GM12875 (cell line): ENCODE measurements at regions not wholly inside any gene's neighbourhood (a gene's known extent, or its start where the extent isn't known, plus 50 kb on each side); places are given as distances from the start of the nearest gene placed in this dataset.

Experiments used
- H3K4me3 ChIP-seq: one replicate; pipeline ENCODE4 v1.5.1; 2011; ENCODE audit warnings: low read depth, low read length, control low read depth
- TF ChIP-seq, protein P1 (sequence below): IDR thresholded peaks from 2 replicates; pipeline ENCODE4 v1.5.1; 2011; ENCODE audit warnings: low read depth, mild to moderate bottlenecking, control low read depth, inconsistent platforms, low read length, moderate library complexity, borderline replicate concordance; ENCODE audit not compliant: insufficient read depth

DNA sequence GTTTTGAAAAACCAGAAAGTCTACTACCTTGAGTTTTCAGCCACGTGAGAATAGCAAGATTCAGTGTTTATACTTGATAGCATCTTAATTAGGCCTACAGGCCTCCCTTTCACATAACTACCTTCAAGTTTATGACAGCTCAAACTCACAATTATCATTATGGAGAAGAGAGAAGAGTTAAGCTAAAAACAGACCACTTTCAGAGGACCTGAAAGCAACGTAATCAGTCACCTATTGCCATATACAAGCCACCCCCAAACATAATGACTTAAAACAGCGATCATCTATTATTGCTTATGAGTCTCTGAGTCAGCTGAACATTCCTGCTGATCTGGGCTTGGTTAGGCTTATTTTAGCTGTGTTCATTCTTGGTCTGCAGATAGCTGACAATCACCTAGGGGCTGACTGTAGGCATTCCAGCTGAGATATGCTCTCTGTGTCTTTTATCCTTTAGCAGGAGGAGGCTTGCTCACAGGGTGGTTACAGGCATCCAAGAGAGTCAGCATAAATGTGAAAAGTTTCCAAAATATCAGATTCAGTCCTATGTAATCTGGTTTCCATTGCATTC is 130.9 kb downstream of the COX7C start:
- H3K4me3 ChIP-seq = no peak overlapping the region
- TF ChIP-seq, protein P1, sequence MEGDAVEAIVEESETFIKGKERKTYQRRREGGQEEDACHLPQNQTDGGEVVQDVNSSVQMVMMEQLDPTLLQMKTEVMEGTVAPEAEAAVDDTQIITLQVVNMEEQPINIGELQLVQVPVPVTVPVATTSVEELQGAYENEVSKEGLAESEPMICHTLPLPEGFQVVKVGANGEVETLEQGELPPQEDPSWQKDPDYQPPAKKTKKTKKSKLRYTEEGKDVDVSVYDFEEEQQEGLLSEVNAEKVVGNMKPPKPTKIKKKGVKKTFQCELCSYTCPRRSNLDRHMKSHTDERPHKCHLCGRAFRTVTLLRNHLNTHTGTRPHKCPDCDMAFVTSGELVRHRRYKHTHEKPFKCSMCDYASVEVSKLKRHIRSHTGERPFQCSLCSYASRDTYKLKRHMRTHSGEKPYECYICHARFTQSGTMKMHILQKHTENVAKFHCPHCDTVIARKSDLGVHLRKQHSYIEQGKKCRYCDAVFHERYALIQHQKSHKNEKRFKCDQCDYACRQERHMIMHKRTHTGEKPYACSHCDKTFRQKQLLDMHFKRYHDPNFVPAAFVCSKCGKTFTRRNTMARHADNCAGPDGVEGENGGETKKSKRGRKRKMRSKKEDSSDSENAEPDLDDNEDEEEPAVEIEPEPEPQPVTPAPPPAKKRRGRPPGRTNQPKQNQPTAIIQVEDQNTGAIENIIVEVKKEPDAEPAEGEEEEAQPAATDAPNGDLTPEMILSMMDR = no peak

DNA sequence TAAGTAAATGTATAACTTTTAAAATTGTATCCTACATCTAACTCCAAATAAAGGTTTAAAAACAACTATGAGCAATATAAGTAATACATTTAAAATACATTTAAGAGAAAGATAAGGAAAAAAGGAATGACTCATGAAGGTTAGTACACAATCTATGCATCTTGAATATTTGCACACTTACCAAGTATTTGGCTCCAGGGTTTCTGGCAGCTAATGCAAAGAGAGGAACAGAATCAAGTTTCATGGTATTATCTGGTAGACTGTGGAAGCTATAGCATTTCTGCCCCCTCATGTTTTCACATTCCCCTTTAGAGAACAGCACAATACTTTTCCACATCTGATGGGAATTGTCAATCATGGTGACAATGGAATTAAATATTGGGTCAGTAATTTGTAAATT is 132.1 kb downstream of the COX7C start:
- TF ChIP-seq, protein P1 = no peak
- H3K4me3 ChIP-seq = no peak overlapping the region

DNA sequence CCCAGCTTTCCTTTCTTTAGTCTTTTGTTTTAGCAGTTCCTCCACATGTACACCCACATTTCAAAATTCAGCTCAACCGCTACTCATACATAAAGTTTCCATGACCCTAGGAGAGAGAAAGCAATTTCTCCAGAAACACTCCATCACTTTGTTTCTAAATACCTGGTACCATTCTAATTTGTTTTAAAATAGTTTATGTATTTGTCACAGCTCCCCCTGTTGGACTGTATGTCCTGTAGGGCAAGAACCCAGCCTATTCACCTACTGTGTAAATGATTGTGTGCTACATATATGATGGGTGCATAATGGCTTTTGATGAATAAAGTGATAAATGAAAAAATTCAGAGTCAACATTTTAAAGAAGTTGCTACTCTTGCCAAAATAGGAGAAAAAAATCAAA is 139.1 kb downstream of the COX7C start:
- no peak overlapping the region for H3K4me3 ChIP-seq
- TF ChIP-seq, protein P1 = no peak

DNA sequence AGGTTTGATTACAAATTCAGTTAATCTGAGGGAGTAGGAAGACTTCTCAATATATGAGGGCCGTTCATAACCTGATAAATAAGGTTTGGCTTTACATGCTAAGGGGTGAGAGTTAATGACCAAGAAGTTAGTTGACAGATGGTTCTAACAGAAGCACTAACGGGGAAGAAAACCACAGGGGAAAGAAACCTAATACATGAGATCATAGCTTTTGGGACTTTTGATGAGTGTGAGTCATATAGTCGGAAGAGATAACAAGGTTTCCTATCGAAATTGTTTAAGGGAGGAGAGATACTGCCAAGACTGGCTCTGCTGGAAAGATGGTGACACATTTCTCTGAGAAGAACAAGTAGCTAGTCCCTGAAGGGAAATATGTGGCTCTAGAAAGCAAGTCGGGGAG is 140.1 kb downstream of the COX7C start:
- no peak overlapping the region for H3K4me3 ChIP-seq
- TF ChIP-seq, protein P1 = no peak

DNA sequence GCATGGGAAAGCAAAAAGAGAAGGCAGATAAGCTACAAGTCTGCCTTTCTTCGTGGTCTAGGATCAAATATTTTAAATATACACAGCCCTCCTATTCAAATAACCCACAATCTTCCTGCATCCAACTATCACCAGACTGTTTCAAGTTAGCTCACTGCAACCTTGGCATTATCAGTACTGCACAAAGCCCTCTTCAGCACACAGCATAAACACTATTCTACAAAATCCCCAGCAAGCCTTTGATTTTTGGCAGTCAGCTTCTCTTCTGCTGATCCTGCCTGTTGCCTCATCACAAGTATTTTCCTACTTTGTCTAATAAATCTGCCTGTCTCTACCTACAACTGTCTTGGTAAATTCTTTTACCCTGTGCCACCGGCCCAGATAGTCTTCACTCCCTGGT is 142.9 kb downstream of the COX7C start:
- no peak overlapping the region for H3K4me3 ChIP-seq
- TF ChIP-seq, protein P1 = no peak

DNA sequence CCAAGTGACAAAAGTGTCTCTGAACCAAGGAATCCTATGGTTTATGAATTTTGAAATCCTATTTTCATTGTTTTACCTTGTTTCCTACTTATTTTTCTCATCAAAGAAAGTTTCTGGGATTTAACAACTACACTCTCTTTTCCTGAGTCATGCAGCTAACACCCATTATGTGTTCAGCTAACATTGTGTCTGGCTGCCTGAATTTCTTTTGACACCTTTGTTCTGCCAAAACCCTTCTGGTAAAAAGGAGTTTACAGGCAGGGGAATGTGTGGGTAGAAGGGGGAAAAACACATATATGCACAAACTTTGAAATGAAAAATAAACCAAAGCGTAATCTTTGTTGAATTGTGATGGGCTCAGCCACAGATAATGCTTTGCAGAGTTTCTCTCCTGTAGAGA is 146.2 kb downstream of the COX7C start:
- H3K4me3 ChIP-seq = no peak overlapping the region
- TF ChIP-seq, protein P1 = no peak

DNA sequence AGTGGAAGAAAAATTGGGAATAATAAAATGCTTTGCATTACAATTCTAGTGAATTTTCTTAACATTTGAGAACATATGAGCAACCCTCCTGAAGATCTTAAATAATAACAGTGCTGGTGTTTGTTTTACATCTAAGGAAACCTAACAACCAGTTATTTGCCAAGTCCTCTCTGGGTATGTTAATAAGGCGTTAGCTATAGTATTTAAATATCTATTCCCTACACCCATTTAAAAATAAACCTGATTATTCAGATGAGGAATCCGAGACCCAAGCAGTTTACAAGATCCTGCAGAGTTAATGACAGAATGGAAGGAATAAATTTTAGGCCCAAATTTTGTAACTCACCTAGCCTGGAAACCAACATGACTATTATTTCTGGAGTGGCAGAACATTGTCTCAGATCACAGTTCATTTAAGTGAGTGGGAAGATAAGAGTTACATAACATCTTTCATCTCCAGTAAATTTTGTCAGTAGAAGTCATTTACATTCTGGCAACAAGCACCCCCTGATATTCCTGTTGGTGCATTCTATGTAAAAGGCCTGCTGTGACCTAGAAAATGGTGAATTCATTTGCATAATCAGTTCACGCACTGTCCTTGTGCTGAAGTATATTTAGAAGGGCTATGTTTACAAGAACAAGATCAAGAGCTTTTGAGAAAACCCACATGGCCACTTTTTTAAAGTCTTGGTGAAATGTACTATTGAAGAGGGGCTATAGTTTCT is 148.2 kb downstream of the COX7C start:
- no peak overlapping the region for H3K4me3 ChIP-seq
- TF ChIP-seq, protein P1 = no peak
